Stimulated activated naive CD8-positive, alpha-beta T cell treated with anti-CD3 and anti-CD28 coated beads, Interleukin-15, Interleukin-2, amounts not matched to agents 100 ng/mL and 50 ng/mL, for 24 hours (primary cell): ENCODE measurements at regions not wholly inside any gene's neighbourhood (a gene's known extent, or its start where the extent isn't known, plus 50 kb on each side); places are given as distances from the start of the nearest gene placed in this dataset.
A peak's percentile ranks its signal among the peaks of the same experiment; 100 is the strongest.
"Not testable (repeated sequence)": the region's sequence is repeated elsewhere in the genome, so short reads cannot be mapped to it uniquely, and the experiment has no call there.

Experiments
- H3K27ac Mint-ChIP-seq: one replicate; pipeline ENCODE4 v1.8.0; 2021; ENCODE audit warnings: mild to moderate bottlenecking, mixed read lengths
- H3K27me3 Mint-ChIP-seq: one replicate; pipeline ENCODE4 v1.8.0; 2021; ENCODE audit warnings: mixed read lengths
- H3K36me3 Mint-ChIP-seq: one replicate; pipeline ENCODE4 v1.8.0; 2021; ENCODE audit warnings: low read depth, mixed read lengths
- H3K4me1 Mint-ChIP-seq: one replicate; pipeline ENCODE4 v1.8.0; 2021; ENCODE audit warnings: low read depth, mixed read lengths
- H3K4me3 Mint-ChIP-seq: one replicate; pipeline ENCODE4 v1.8.0; 2021; ENCODE audit warnings: mild to moderate bottlenecking, mixed read lengths
- H3K9me3 Mint-ChIP-seq: one replicate; pipeline ENCODE4 v1.8.0; 2021; ENCODE audit warnings: mixed read lengths

- no peaks in the 10 kb centered on the region for H3K27me3 Mint-ChIP-seq
- no peaks in the 10 kb centered on the region for H3K9me3 Mint-ChIP-seq
- H3K4me1 Mint-ChIP-seq: peaks cover 4% of the 10 kb centered on the region
- no peak overlapping the region for H3K4me3 Mint-ChIP-seq
- H3K36me3 Mint-ChIP-seq: no peaks in the 10 kb centered on the region
- no peak overlapping the region for H3K27ac Mint-ChIP-seq
These were observed 64.1 kb downstream of the ZDHHC19 start for GRCh38 chr3:196147116-196147515.

- Mint-ChIP-seq H3K4me1 (peaks cover 12% of the 10 kb centered on the region), H3K27me3 (no peaks in the 10 kb centered on the region), H3K27ac (no peak overlapping the region), H3K9me3 (no peaks in the 10 kb centered on the region), H3K4me3 (no peak overlapping the region), H3K36me3 (no peaks in the 10 kb centered on the region)
These were observed 63.8 kb upstream of the TFRC start for GRCh38 chr3:196145468-196146262.

- Mint-ChIP-seq H3K9me3 (no peaks in the 10 kb centered on the region), H3K36me3 (no peaks in the 10 kb centered on the region), H3K27me3 (no peaks in the 10 kb centered on the region), H3K27ac (peak overlapping the region; percentile 36), H3K4me1 (peaks cover 21% of the 10 kb centered on the region), H3K4me3 (no peak overlapping the region)
These were observed 62.7 kb upstream of the TFRC start for GRCh38 chr3:196144383-196145105.

- Mint-ChIP-seq H3K36me3 (no peaks in the 10 kb centered on the region), H3K4me3 (no peak overlapping the region), H3K27ac (peak overlapping the region; percentile 36), H3K9me3 (no peaks in the 10 kb centered on the region), H3K4me1 (peaks cover 21% of the 10 kb centered on the region), H3K27me3 (no peaks in the 10 kb centered on the region)
These were observed 62.0 kb upstream of the TFRC start for GRCh38 chr3:196143708-196144382.

GRCh38 chr3:196142202-196142956 is 60.5 kb upstream of the TFRC start:
- Mint-ChIP-seq H3K27ac (no peak overlapping the region), H3K4me3 (no peak overlapping the region), H3K9me3 (no peaks in the 10 kb centered on the region), H3K27me3 (no peaks in the 10 kb centered on the region), H3K4me1 (peaks cover 21% of the 10 kb centered on the region), H3K36me3 (no peaks in the 10 kb centered on the region)

GRCh38 chr3:196141866-196142201 is 59.9 kb upstream of the TFRC start:
- H3K27me3 Mint-ChIP-seq: no peaks in the 10 kb centered on the region
- H3K36me3 Mint-ChIP-seq: no peaks in the 10 kb centered on the region
- H3K4me3 Mint-ChIP-seq: no peak overlapping the region
- H3K4me1 Mint-ChIP-seq: peaks cover 21% of the 10 kb centered on the region
- H3K9me3 Mint-ChIP-seq: no peaks in the 10 kb centered on the region
- no peak overlapping the region for H3K27ac Mint-ChIP-seq

GRCh38 chr3:196141052-196141865 is 59.4 kb upstream of the TFRC start:
- Mint-ChIP-seq H3K27ac (peak overlapping the region; percentile 26), H3K4me3 (no peak overlapping the region), H3K27me3 (no peaks in the 10 kb centered on the region), H3K4me1 (peaks cover 21% of the 10 kb centered on the region), H3K36me3 (no peaks in the 10 kb centered on the region), H3K9me3 (no peaks in the 10 kb centered on the region)

GRCh38 chr3:196140224-196140623 is 58.3 kb upstream of the TFRC start:
- Mint-ChIP-seq H3K27me3 (no peaks in the 10 kb centered on the region), H3K27ac (peak overlapping the region; percentile 63), H3K9me3 (no peaks in the 10 kb centered on the region), H3K36me3 (no peaks in the 10 kb centered on the region), H3K4me1 (peaks cover 21% of the 10 kb centered on the region), H3K4me3 (no peak overlapping the region)

- Mint-ChIP-seq H3K4me3 (no peak overlapping the region), H3K9me3 (no peaks in the 10 kb centered on the region), H3K27ac (no peak overlapping the region), H3K27me3 (no peaks in the 10 kb centered on the region), H3K4me1 (peaks cover 21% of the 10 kb centered on the region), H3K36me3 (no peaks in the 10 kb centered on the region)
These were observed 57.4 kb upstream of the TFRC start for GRCh38 chr3:196139281-196139680.

GRCh38 chr3:196138482-196139254 is 56.8 kb upstream of the TFRC start:
- H3K9me3 Mint-ChIP-seq: no peaks in the 10 kb centered on the region

GRCh38 chr3:196136640-196136989 is 54.7 kb upstream of the TFRC start:
- H3K27me3 Mint-ChIP-seq, H3K9me3 Mint-ChIP-seq, H3K4me3 Mint-ChIP-seq, H3K27ac Mint-ChIP-seq, H3K36me3 Mint-ChIP-seq: not testable (repeated sequence)
- H3K4me1 Mint-ChIP-seq: peaks cover 16% of the 10 kb centered on the region

More at GRCh38 chr3:196138482-196139254, 56.8 kb upstream of the TFRC start:
- H3K36me3 Mint-ChIP-seq: no peaks in the 10 kb centered on the region
- peaks cover 21% of the 10 kb centered on the region for H3K4me1 Mint-ChIP-seq
- H3K27ac Mint-ChIP-seq: no peak overlapping the region
- no peak overlapping the region for H3K4me3 Mint-ChIP-seq
- H3K27me3 Mint-ChIP-seq: no peaks in the 10 kb centered on the region

GRCh38 chr3:196135693-196136639 is 54.1 kb upstream of the TFRC start:
- Mint-ChIP-seq H3K36me3 (no peaks in the 10 kb centered on the region), H3K27ac (no peak overlapping the region), H3K4me1 (peaks cover 10% of the 10 kb centered on the region)

GRCh38 chr3:196134691-196135090 is 52.8 kb upstream of the TFRC start:
- Mint-ChIP-seq H3K27me3 (no peaks in the 10 kb centered on the region), H3K36me3 (no peaks in the 10 kb centered on the region), H3K4me3 (no peak overlapping the region), H3K4me1 (no peaks in the 10 kb centered on the region), H3K27ac (no peak overlapping the region), H3K9me3 (no peaks in the 10 kb centered on the region)

More at GRCh38 chr3:196135693-196136639, 54.1 kb upstream of the TFRC start:
- no peaks in the 10 kb centered on the region for H3K27me3 Mint-ChIP-seq
- H3K4me3 Mint-ChIP-seq: no peak overlapping the region
- no peaks in the 10 kb centered on the region for H3K9me3 Mint-ChIP-seq
